ENCODE measurements at regions not wholly inside any gene's neighbourhood (a gene's known extent, or its start where the extent isn't known, plus 50 kb on each side); places are given as distances from the start of the nearest gene placed in this dataset.

- 90% methylated on average over 3 of the region's 3 CpGs; no CpG with 5 or more reads in 1 of the 2 experiments for WGBS, 2 experiments (ENCODE audit: extremely low coverage in 1 of 2, insufficient coverage in 1 of 2, insufficient read length in 1 of 2, insufficient replicate concordance in 2 of 2, low coverage in 1 of 2, low lambda C conversion rate in 2 of 2, missing lambda C conversion rate in 1 of 2)
- no peak for FAIRE-seq
- Histone ChIP-seq H2AK5ac (ENCODE audit: low read depth, low read length) (no peak overlapping the region), H3K4me3 (ENCODE audit: extremely low read depth in 1 of 4, insufficient read depth in 2 of 4, low read depth in 3 of 4, low read length in 4 of 4) (no peak overlapping the region), H3K79me1 (ENCODE audit: low read depth, low read length) (no peaks in the 10 kb centered on the region), H3K27me3 (replicated peaks in 1 of 4; ENCODE audit: control insufficient read depth in 3 of 4, extremely low read depth in 1 of 4, insufficient read depth in 3 of 4, low read length in 3 of 4) (no peaks in the 10 kb centered on the region), H3K23ac (ENCODE audit: insufficient read length) (no peak overlapping the region), H2BK120ac (replicated peaks; ENCODE audit: low read depth, low read length) (no peak overlapping the region), H3K4me1 (replicated peaks in 1 of 4; ENCODE audit: control insufficient read depth in 3 of 4, insufficient read depth in 4 of 4, low read length in 3 of 4) (0 out of 7 replicates have a peak, but pooled peaks cover 0 to 2% (median 0%) of the 10 kb centered on the region in 4 experiments), H3K18ac (ENCODE audit: extremely low read depth, low read length) (no peak overlapping the region), H2BK15ac (ENCODE audit: low read length) (no peak overlapping the region), H3K9ac (replicated peaks in 1 of 4; ENCODE audit: extremely low read depth in 1 of 4, low read depth in 3 of 4, low read length in 3 of 4) (no peak overlapping the region), H3K56ac (replicated peaks; ENCODE audit: insufficient read length, low read depth, low read length) (no peak overlapping the region), H3K79me2 (ENCODE audit: control insufficient read depth in 1 of 2, insufficient read depth in 2 of 2, low read length in 2 of 2) (no peaks in the 10 kb centered on the region), H3K4me2 (ENCODE audit: insufficient read depth in 1 of 2, low read depth in 2 of 2, low read length in 2 of 2) (no peak overlapping the region), H3K23me2 (ENCODE audit: low read depth, low read length) (no peaks in the 10 kb centered on the region), H4K20me1 (replicated peaks in 1 of 2; ENCODE audit: control insufficient read depth in 1 of 2, insufficient read depth in 2 of 2, low read length in 2 of 2) (no peaks in the 10 kb centered on the region), H2BK5ac (ENCODE audit: low read depth, low read length) (no peak overlapping the region), H4K5ac (ENCODE audit: insufficient read length, low read depth, low read length) (no peak overlapping the region), H2BK20ac (ENCODE audit: low read length) (no peak overlapping the region), H3K4ac (replicated peaks; ENCODE audit: insufficient read length, low read depth, low read length) (no peak overlapping the region), H4K8ac (ENCODE audit: extremely low read depth, insufficient read depth, low read length) (no peak overlapping the region), H2BK12ac (ENCODE audit: low read depth, low read length) (no peak overlapping the region), H3K36me3 (ENCODE audit: control insufficient read depth in 2 of 4, insufficient read depth in 4 of 4, low read length in 3 of 4) (no peaks in the 10 kb centered on the region), H3K14ac (ENCODE audit: insufficient read length) (no peak overlapping the region), H3K27ac (ENCODE audit: low read depth, low read length) (no peak overlapping the region), H2AFZ (ENCODE audit: low read length) (no peak overlapping the region), H4K91ac (replicated peaks; ENCODE audit: insufficient read length, low read length) (no peak overlapping the region), H3K9me3 (ENCODE audit: insufficient read depth in 2 of 2, low read depth in 1 of 2, low read length in 1 of 2) (no peaks in the 10 kb centered on the region)
- CTCF ChIA-PET (ENCODE audit: partially characterized antibody) = interaction anchor here (0.9 to 2.9 kb wide), 4 partner anchors 12 to 283 kb away, joined by 3 to 9 read pairs (median 4); no protein-coding TSS in a partner anchor
- TF ChIP-seq RFX5 (IDR thresholded peaks at IDR 0.05; ENCODE audit: borderline replicate concordance, low read depth, low read length) = no peak
- no peak for TF ChIP-seq GABPA (IDR thresholded peaks at IDR 0.05; ENCODE audit: borderline replicate concordance, insufficient read depth, low read length)
- DNase-seq (ENCODE audit: low read depth in 1 of 2, low spot score in 2 of 2) = no peak
- POLR2A ChIA-PET (ENCODE audit: partially characterized antibody) = no interaction called here
Observed at GRCh38 chr15:46079046-46079445, 444.2 kb downstream of the SQOR start.

Measured in H1 (cell line).